ENCODE measurements at regions not wholly inside any gene's neighbourhood (a gene's known extent, or its start where the extent isn't known, plus 50 kb on each side); places are given as distances from the start of the nearest gene placed in this dataset.

DNA sequence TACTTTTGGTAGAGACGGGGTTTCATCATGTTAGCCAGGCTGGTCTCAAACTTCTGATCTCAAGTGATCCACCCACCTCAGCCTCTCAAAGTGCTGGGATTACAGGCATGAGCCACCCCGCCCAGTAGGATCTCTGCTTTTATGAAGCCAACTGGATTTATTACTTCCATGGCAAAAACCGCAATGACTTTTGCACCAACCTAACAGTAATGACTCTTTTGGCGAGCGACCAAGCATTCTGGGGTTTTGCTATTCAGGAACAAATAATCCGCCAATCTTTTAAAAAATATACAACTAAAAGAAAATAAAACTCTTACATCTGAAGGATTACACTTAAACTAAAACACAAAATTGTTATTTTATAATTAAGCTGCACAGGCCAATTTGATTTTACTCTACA, 260.6 kb downstream of the ZEB2 start:
- TF ChIP-seq, protein P1, sequence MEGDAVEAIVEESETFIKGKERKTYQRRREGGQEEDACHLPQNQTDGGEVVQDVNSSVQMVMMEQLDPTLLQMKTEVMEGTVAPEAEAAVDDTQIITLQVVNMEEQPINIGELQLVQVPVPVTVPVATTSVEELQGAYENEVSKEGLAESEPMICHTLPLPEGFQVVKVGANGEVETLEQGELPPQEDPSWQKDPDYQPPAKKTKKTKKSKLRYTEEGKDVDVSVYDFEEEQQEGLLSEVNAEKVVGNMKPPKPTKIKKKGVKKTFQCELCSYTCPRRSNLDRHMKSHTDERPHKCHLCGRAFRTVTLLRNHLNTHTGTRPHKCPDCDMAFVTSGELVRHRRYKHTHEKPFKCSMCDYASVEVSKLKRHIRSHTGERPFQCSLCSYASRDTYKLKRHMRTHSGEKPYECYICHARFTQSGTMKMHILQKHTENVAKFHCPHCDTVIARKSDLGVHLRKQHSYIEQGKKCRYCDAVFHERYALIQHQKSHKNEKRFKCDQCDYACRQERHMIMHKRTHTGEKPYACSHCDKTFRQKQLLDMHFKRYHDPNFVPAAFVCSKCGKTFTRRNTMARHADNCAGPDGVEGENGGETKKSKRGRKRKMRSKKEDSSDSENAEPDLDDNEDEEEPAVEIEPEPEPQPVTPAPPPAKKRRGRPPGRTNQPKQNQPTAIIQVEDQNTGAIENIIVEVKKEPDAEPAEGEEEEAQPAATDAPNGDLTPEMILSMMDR (IDR thresholded peaks at IDR 0.05) = no peak
- no peak for TF ChIP-seq EZH2 (IDR thresholded peaks at IDR 0.05)

Data from neural progenitor cell (in vitro differentiated cells).